ENCODE measurements at regions not wholly inside any gene's neighbourhood (a gene's known extent, or its start where the extent isn't known, plus 50 kb on each side); places are given as distances from the start of the nearest gene placed in this dataset.

DNA sequence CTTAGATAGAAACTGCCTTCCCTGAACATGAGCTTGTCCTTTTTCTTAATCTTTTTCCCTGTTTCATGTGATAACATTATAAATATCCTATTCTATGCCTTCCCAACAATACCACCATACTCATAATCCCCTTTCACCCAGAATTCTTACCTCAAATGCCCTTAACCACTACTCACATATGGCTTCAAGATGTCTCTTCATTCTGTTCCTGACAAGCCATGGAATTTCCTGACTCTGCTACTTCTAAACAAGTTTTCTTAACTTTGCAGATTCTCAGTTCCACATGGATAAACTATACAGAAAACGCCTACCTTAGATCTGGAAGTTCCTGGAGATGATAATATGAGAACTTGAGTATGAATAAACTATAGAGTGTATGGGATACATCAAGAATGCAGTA is 1217.8 kb downstream of the CDH8 start:
- Histone ChIP-seq H3K27me3 (no peaks in the 10 kb centered on the region), H3K4me3 (no peak overlapping the region), H3K27ac (no peak overlapping the region), H3K4me1 (peaks cover 0 to 9% (median 1%) of the 10 kb centered on the region in 4 donors), H3K36me3 (no peaks in the 10 kb centered on the region), H3K9me3 (no peaks in the 10 kb centered on the region)
- intact Hi-C loops (cut with DNase I; ENCODE audit: low total_unique reads), result no loop called here
- WGBS, 5 donors, result 63 to 78% (median 73%) methylated on average over 1 of the region's 1 CpG
- no peak for DNase-seq
- no peak for TF ChIP-seq EP300 (IDR thresholded peaks at IDR 0.05)
- TF ChIP-seq, protein P1, sequence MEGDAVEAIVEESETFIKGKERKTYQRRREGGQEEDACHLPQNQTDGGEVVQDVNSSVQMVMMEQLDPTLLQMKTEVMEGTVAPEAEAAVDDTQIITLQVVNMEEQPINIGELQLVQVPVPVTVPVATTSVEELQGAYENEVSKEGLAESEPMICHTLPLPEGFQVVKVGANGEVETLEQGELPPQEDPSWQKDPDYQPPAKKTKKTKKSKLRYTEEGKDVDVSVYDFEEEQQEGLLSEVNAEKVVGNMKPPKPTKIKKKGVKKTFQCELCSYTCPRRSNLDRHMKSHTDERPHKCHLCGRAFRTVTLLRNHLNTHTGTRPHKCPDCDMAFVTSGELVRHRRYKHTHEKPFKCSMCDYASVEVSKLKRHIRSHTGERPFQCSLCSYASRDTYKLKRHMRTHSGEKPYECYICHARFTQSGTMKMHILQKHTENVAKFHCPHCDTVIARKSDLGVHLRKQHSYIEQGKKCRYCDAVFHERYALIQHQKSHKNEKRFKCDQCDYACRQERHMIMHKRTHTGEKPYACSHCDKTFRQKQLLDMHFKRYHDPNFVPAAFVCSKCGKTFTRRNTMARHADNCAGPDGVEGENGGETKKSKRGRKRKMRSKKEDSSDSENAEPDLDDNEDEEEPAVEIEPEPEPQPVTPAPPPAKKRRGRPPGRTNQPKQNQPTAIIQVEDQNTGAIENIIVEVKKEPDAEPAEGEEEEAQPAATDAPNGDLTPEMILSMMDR (IDR thresholded peaks at IDR 0.05), result no peak
- TF ChIP-seq POLR2AphosphoS5 (IDR thresholded peaks at IDR 0.05), result no peak
- no peak for TF ChIP-seq POLR2A (IDR thresholded peaks at IDR 0.05)

DNA sequence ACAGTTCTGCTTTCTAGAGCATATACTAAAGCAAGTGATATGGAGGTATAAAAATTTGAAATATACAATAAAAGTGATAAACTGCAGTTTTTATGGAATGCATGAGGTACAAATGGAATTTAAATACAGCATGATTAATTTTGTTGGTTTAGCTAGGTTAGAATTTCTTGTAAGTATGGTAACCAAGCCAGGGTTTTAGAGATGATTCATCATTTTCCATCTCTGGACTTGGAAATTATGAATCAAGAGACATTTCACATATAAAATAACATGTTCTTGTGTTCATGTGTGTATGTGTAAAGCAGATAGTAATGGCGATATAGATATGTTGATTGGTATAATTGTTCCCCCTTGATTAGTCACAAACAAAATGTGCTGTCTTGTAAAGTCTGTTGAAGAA is 1219.8 kb downstream of the CDH8 start:
- WGBS, 5 donors, result 88 to 97% (median 93%) methylated on average over 1 of the region's 1 CpG

DNA sequence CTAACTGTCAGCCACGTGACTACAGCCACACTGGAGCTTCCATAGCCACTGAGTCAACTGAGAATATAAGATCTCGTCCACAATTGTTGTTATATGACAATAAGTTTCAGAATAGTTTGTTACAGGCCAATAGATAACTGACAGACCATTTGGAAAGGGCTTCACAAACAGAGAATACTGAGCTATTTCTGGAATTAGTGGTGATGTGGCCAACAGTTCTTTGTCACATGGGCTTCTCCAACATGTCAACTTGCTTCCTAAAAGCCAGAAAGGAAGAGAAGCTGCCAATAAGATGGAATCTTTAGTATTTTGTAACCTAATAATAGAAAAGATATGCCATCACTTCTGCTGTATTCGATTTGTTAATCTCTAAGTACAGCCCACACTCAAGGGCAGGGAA is 1220.4 kb downstream of the CDH8 start:
- H3K36me3 ChIP-seq, result no peaks in the 10 kb centered on the region
- H3K27me3 ChIP-seq, result no peaks in the 10 kb centered on the region
- H3K4me3 ChIP-seq, result no peak overlapping the region
- no peak for TF ChIP-seq POLR2AphosphoS5 (IDR thresholded peaks at IDR 0.05)
- TF ChIP-seq POLR2A (IDR thresholded peaks at IDR 0.05), result no peak
- TF ChIP-seq, protein P1 (IDR thresholded peaks at IDR 0.05), result no peak
- no peak for TF ChIP-seq EP300 (IDR thresholded peaks at IDR 0.05)
- peaks cover 0 to 15% (median 1%) of the 10 kb centered on the region in 4 donors for H3K4me1 ChIP-seq
- intact Hi-C loops (cut with DNase I; ENCODE audit: low total_unique reads), result no loop called here
- H3K27ac ChIP-seq, result no peak overlapping the region
- no peaks in the 10 kb centered on the region for H3K9me3 ChIP-seq
- no peak for DNase-seq
- WGBS, 5 donors, result 62 to 82% (median 71%) methylated on average over 3 of the region's 3 CpGs

More for the DNA sequence above, 1219.8 kb downstream of the CDH8 start:
- Histone ChIP-seq H3K36me3 (no peaks in the 10 kb centered on the region), H3K27ac (no peak overlapping the region), H3K27me3 (no peaks in the 10 kb centered on the region), H3K9me3 (no peaks in the 10 kb centered on the region), H3K4me3 (no peak overlapping the region), H3K4me1 (peaks cover 0 to 11% (median 1%) of the 10 kb centered on the region in 4 donors)
- TF ChIP-seq POLR2AphosphoS5 (IDR thresholded peaks at IDR 0.05) (no peak), EP300 (IDR thresholded peaks at IDR 0.05) (no peak), POLR2A (IDR thresholded peaks at IDR 0.05) (no peak)
- TF ChIP-seq, protein P1 (IDR thresholded peaks at IDR 0.05), result no peak
- no peak for DNase-seq
- intact Hi-C loops (cut with DNase I; ENCODE audit: low total_unique reads), result no loop called here

DNA sequence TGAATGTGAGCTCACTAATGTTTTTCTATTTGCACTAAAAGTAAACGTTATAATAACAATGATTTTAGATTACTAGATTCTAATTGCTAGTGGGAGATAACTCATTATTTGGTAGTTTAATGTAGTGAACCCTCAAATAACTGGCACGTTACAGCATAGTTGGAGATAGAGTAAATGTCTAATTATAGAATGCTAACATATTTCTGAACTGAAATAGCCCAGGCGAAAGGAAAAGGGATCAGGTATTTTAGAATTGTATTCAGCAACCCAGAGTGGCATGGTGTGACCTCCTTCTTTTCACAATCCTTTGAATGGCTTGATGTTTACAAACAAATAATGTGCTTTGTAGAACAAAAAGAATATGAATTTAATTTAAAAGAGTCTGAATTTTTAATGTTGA is 1221.2 kb downstream of the CDH8 start:
- H3K27ac ChIP-seq, result no peak overlapping the region
- 26 to 45% (median 36%) methylated on average over 3 of the region's 3 CpGs for WGBS, 5 donors
- intact Hi-C loops (cut with DNase I; ENCODE audit: low total_unique reads), result no loop called here
- TF ChIP-seq, protein P1 (IDR thresholded peaks at IDR 0.05), result no peak
- TF ChIP-seq POLR2A (IDR thresholded peaks at IDR 0.05), result no peak
- no peak for TF ChIP-seq EP300 (IDR thresholded peaks at IDR 0.05)
- no peak for TF ChIP-seq POLR2AphosphoS5 (IDR thresholded peaks at IDR 0.05)
- H3K4me1 ChIP-seq, result peaks cover 0 to 15% (median 1%) of the 10 kb centered on the region in 4 donors
- no peaks in the 10 kb centered on the region for H3K36me3 ChIP-seq
- no peaks in the 10 kb centered on the region for H3K9me3 ChIP-seq
- no peaks in the 10 kb centered on the region for H3K27me3 ChIP-seq
- DNase-seq, result no peak
- no peak overlapping the region for H3K4me3 ChIP-seq

Measured in stomach (tissue), 8 donors.